NCI-H446 treated with DMSO at 0.1 percent for 48 hours (cell line): ENCODE measurements at regions not wholly inside any gene's neighbourhood (a gene's known extent, or its start where the extent isn't known, plus 50 kb on each side); places are given as distances from the start of the nearest gene placed in this dataset.
"Not testable (repeated sequence)": the region's sequence is repeated elsewhere in the genome, so short reads cannot be mapped to it uniquely, and the experiment has no call there.

Experiments used
- DNase-seq: peaks from one replicate; lab custom pipeline; 2025; lab: John Stamatoyannopoulos, UW

DNA sequence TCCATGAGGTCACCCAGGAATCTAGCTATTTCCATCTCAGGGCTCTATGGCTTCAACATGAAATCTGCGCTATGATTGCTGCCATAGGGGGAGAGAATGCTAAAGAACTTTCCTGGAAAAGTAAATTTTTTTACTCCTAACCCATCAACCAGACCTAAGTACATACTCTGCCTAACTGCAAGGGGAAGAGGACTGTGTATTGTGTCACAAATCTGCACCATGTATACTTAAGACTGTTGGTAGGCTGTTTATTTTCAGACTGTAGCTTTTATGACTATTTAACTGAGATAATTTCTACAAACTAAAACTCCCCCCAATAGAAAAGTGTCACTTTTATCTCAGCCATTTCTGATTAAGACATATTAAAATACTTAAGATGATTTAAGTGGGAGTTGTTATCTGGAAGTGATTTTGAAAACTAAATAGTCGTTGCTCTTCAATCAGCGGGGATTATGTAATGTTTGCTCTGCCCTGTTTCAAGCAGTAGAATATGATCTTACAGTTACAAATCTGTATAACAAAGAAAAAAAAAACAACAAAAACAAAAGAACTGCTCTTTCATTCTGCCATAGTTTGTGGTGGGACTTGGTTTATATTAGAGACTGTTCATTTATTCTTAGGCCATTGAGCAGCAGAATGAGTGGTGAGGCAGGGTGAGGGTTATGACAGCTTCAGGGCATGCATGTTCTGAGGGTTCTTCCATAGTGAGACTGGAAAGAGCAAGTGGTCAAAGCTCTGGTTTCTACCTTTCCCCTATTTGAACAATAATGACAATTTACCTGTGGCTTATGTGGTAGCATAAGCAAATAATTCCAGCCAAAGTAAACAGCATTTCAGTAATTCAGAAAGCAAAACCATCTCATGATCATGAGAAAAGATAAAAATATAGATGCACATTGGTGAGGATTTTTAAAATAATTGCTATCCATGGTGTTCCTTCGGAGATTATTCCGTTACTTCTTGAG lies 126.3 kb upstream of the CEP162 start:
- DNase-seq = no peak

DNA sequence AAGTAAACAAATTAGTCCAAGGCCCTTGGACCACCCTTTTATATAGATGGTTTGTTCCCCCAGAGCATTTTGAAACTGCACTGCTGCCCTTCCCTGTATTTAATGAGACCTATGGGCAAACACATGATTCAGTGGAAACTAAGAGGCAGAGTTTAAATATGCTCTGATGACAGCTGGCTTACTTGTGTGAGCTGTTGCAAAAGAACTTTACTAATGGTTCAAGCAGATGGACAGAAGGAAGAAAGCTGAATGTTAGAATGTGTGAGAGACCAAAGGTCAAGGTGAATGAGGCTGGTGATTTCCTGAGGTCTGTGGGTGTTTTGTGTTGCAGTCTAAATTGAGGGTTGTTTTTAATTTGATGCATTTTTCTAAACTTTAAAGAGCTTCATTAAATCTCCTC lies 123.0 kb upstream of the CEP162 start:
- DNase-seq = no peak

DNA sequence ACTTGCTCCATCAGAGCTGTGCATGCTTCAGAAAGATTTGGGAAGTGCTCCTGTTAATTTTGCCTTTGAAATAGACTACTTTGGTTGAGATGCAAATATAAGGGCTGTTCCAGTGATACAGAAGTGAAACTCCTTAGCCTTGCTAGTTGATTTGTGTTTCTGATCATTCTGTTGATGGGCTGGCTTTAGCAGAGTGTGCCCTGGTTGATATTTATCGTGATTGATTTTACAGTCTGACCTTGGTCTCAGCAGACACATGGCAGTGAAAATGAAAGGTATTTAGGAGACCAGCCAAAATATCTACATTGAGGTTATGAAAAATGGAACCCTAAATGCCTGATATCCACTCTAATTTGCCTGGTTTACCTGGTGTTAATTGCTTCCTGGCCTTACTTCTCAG lies 122.1 kb upstream of the CEP162 start:
- no peak for DNase-seq

DNA sequence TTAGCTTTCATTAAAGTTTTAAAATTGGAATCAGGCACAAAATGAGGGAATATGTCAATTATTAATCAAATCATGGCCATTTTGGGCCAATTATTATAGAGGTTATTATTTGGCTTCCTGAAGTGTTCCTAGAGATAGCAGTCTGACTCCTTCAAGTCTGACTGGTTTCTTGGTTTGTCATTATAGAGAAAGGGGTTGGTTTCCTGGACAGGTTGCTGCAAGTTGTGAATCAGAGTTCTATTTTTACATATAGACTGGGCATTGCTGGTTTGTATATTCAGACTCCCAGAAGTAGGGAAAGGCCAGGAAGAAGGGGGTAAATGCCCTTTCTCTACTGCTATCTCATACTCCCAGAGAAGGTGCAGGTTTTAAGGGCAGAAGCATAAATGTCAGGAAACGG lies 121.4 kb upstream of the CEP162 start:
- DNase-seq = no peak

DNA sequence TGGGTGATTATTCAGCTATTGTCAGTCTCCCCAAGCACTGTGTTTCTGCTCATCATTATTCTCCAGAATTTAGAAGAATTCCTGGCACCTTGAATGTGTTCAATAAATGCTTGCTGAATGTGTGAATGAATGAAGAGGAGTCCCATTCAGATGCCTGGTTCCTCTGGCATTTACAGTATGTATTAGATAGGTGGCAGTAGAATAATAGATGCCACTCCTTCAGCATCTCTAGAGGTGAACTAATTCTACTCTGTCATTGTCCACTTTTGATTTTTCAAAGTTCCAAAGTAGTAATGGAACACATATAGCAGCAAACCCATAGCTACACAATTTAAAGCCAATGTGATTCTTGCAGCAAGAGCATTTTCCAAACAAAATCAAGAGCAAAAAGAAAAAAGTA lies 118.9 kb upstream of the CEP162 start:
- no peak for DNase-seq

DNA sequence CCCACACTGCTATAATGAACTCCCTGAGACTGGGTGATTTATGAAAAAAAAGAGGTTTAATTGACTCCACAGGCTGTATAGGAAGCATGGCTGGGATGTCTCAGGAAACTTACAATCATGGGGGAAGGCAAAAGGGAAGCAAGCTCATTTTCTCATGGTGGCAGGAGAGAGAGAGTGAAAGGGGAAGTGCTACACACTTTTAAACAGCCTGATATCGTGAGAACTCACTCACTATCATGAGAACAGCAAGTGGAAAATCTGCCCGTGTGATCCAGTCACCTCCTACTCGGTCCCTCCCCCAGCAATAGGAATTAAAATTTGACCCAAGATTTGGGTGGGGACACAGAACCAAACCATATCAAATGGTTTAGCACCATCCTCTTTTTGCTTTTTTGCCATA lies 116.6 kb upstream of the CEP162 start:
- DNase-seq = no peak

DNA sequence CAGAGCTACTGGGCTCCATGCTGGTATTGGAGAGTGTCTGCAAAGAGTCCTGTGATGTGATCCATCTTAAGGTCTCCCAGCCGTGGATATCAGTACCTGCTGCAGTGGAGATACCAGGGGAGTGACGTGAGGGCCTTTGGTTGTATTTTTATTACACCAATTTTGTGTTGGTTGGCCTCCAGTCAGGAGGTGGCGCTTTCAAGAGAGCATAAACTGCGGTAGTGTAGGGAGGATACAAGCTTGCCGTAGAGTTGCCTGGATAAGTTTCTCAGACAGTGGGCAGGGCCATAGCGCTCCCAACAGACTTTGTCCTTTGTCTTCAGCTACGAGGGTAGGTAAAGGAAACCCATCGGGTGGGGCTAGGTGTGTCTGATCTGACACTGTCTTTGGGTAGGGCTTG lies 113.0 kb upstream of the CEP162 start:
- DNase-seq = no peak

DNA sequence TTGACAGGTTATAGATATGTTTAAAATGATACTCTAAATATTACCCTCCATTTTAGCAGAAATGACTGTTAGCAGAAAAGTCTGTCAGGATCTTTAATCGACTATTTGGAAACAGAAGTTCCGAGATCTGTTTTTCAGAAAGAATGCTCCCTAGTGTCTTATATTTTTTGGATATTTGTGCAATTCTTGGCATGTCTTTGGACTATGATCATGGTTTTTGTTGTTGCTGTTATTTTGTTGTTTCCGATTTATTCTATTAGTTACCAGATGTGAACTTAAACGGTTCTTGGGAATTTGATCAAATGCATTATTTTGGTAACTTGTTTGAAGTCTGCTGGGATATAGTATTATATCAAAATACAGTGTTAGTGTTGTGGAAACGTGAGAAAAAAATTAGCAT lies 106.4 kb upstream of the CEP162 start:
- DNase-seq = no peak

DNA sequence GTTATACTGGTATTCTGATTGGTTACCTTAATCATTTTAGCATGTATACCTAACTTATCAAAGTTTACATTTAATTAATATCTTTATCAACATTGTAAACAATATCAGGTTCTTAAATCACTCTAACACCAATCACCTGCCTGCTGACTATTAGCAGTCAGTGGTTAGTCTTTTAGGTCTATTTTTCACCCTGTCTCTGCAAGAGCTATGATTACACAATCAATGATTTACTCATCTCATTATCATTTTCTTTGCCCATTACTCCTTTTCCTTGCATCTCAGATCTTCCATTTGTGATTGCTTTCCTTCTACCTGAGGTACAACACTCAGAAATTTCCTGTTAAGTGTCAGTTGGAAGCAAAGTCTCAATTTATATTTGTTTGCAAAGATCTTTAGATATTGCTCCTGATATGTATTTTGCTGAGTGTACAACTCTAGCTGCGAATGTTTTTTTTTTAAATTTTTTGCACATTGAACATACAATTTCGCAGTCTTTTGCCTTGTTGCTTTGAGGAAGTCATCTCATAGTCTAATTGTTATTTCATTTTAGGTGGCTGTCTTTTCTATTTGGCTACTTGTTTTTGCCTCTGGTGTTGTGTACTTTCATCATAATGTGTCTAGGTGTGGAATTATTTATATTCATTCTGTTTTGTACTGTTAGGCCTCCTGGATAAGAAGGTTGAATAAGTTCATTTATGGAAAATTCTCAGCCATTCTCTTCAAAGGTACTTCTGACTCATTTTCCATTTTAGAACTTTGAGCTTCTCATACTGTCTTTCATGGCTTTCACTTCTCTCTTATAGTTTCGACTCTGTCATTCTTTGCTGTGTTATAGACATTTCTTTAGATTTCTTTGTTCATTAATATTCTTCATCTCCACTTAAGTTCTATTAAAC lies 104.9 kb upstream of the CEP162 start:
- no peak for DNase-seq

DNA sequence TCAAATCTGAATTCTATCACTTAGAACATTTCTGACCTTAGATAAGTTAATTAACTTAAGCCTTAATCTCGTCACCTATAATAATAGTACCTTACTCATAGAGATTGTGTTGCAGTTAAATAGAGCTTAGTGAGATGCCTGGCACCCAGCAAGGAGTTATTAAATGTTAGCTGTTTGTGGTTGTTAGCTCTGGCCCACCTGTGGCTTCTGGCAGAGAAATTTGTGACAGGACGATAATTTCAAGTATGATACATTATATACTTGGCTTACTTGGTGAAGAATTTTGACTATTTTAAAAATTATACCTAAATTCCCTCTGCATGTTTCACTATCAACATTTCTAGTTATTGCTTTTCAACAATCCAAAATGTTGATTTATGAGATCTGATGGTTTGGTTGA lies 102.9 kb upstream of the CEP162 start:
- DNase-seq = no peak

DNA sequence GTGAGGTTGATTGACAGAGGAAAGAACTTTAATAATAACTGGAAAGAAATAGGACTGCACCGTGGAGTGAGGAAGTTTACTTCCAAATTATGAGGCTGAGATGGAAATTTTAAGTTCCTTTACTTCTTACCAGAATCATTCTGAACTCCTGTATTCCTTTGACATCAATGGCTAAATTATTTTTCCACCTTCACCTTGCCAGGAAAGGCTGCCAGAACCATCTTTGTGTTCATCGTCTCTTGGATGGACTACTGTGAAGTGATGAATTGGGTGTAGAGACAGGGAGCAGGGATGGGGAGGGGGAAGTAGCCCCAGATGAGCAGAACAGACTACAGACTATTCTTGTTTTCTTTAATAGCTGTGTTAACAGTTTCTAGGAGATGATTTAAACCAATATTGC lies 102.1 kb upstream of the CEP162 start:
- DNase-seq = no peak

DNA sequence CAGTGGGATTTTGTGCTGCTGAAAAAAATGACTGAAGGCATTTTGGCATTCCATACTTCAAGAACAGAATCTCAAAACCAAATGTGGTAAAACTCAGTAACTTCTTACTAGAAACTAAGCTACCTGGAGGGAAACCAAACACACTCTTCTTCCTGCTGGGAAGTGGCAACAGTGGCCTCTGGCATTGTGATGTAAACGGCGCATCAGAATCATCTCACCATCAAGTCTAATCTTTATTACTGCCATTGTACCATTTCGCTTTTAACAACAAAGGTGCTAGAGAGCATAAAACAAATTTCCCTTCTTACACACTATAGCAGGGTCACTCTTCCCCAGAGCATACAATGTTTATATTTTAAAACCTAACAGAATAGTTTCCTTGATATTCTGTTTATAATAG lies 101.6 kb upstream of the CEP162 start:
- no peak for DNase-seq

DNA sequence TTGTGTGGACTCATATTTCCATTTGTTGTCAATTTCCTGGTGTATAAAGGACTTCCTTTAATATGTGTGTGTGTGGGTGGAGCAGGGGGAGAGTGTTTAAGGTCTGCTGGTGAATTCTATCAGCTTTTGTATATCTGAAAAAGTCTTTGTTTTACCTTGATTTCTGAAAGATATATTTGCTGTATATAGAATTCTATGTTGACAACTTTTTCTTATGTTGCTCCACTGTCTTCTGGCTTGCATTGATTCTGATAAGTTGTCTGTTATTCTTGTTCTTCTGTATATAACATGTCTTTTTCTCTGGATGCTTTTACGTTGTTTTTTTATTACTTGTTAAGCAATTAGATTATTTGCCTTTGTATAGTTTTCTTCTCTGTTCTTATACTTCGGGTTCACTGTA lies 90.0 kb upstream of the CEP162 start:
- DNase-seq = no peak

DNA sequence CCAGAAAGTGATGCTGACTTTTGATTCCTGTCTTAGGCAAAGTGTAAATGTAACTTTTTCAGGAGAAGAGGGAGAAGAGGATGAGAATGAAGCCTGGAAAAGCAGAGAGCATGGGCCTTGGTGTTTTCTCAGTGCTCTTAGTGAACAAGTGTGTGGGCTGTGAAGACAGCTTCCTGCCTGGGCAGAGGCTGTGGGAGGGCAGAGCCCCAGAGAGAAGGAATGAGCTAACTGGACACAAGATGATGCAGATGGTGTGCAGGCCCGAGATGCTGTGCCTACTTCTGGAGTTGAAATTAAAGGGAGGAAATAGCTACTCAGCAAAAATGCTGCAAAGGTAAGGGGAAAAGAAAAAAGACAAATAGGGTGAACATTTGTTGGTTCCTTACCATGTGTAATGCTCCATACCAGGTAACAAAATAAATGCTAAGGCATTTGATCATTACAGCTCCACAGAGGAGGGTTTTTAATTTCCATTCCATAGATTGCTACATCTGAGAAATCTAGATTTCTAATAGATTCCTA lies 87.0 kb upstream of the CEP162 start:
- DNase-seq = no peak

DNA sequence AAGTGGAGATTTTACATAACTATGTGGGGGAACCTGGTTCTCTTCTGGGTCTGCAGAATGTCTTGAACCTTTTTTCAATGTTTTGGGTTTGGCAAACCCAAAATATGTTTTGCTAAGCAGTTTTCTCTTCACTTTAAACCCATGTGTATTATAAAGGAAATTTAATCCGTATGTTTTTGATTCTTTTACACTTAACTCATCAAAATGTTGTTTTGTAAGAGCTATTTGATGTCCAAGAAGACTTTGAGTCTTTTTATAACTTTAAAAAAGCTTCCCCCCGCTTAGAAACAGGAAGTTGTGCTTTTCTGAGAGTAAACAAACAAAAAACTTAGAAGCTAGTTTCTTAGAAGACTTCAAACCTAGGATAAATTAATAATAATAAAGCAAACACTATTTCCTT lies 81.9 kb upstream of the CEP162 start:
- no peak for DNase-seq

DNA sequence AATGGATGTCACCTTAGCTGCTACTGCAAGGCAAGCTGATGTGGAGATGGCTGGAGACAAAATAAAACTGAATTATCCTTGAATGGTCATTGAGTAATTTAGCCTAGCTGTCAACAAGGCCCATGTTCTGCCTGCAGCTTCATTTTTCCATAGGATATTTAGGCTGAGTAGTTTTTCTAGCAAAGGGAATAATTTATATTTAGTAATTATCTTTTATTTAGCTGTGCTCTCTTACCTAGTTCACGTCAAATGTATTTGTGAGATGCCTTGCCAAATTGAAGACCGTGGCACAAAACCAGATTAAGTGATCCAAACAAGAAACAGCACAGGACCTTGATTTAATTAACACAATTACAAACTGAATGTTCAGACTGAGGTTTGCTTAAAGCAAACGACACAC lies 77.4 kb upstream of the CEP162 start:
- no peak for DNase-seq

DNA sequence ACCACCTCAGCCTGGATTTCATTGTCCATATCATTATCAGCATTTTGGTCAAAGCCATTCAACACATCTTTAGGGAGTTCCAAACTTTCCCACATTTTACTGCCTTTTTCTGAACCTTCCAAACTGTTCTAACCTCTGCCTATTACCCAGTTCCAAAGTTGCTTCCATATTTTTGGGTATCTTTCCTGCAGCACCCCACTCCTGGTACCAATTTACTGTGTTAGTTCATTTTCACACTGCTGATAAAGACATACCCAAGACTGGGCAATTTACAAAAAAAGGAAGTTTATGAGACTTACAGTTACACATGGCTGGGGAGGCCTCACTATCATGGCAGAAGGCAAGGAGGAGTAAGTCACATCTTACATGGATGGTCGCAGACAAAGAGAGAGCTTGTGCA lies 63.6 kb upstream of the CEP162 start:
- DNase-seq = not testable (repeated sequence)

DNA sequence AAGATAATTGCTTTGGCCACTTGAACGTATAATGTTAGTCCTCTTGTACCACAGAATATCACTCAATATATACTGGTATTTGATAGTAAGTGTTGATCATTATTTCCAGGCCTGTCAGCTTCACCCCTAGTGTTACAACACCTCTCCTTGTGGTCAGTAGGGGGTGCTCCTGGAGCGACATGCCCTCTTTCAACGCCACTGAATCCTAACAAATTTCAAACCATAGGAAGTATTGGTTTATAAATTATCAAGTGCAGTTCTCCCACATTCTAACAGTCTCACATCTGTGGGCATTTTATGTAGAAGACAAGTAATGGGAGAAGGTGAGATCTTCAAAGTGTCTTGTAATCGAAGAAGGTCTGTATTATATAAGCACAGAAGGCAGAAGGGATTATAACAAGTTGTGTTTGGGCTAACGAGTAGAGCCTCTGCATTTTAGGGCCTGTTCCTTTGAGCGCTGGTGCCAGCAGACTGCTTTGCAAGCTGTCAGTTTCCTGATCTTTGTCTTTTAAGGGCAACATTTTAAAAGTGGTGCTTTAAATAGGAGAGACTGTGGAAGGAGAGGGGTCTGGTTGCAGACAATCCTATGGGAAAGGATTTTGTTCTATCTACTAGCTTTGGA lies 57.1 kb upstream of the CEP162 start:
- no peak for DNase-seq

DNA sequence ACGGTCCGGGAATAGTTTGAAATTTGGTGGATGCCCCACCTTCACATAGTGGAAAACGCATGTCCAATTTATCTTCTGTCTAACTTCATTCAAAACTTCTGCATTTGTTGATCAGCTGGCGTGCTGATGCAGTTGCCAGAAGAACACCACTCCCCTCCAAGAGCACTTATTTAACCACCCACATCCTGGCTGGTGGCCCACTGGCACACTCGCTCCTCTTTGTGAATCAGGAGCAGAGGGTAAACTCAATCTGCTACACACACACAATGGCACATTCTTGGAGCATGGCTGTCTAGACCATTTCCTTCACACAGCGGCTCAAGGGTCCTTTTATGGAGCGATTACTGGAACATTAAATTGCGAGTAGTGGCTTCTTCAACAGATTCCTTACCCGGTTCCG lies 55.1 kb upstream of the CEP162 start:
- peak; percentile 24 for DNase-seq

DNA sequence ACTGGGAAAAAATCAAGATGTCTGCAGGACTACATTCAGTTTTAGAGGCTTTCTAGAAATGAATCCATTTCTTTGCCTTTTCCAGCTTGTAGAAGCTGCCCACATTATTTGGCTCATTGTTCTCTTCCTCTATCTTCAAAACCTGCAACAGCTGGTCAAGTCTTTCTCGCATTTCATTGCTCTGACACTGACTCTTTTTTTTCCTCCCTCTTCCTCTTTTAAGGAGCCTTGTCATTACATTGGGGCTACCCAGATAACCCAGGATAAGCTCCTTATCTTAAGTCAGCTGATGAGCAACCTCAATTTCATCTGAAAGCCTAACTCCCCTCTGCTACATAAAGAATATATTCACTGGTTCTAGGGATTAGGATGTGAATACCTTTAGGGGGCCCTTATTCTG lies 53.2 kb upstream of the CEP162 start:
- DNase-seq = no peak

DNA sequence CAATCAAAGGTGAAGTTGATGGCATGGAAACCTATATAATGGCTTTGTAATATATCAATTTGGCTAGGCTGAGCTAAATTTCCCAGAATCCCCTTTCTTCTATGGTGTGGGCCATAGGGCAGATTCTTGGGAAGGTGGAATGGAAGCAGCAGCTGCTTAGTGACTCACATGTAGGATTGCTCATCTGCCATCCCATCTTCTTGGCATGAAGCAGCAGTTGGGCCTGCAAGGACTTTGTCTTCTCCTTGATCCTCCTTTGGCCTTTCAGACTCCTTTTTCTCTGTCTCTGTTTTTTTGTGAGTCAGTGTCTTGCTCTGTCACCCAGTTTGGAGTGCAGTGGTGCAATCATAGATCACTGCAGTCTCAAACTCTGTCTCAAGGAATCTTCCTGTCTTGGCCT lies 52.6 kb upstream of the CEP162 start:
- no peak for DNase-seq

DNA sequence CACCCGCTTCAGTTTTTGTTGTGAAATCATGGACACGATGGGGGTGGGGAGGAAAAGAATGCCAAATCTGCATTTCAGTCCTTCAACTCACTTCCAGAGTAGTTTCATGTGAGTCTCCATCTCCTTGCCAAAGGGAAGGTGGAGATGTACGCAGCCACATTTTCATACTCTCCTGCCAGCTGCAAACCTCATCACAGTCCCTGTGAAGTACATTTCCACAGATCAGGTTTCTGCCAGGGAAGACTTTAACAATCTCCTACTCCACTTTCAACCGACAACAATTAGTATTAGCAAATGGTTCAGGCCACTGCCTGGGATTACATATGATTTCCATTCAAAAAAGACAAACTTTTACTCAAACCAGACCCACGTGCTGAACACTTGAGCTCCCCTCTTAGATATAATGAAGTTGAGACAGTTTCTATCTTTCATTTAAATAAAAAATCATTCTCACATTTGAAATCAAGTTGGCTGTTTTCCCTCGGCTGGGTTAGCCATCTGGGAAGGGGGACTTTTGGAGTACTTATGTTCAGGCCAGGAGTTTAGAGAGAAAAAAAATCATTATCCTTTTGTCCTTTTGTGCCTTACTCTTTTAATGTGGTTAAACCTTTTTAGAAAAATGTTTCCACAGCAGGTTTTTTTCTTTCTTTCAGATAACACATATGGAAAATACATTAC lies 51.0 kb upstream of the CEP162 start:
- DNase-seq = no peak
